Heart right ventricle (tissue), 16 donors: ENCODE measurements at regions not wholly inside any gene's neighbourhood (a gene's known extent, or its start where the extent isn't known, plus 50 kb on each side); places are given as distances from the start of the nearest gene placed in this dataset.
"Not testable (repeated sequence)": the region's sequence is repeated elsewhere in the genome, so short reads cannot be mapped to it uniquely, and the experiment has no call there.

ENCODE experiments used
- ATAC-seq, 8 donors: fragments of 200-7000 bp; cut with Tn5 transposase; one replicate each; pipeline ENCODE4 v1.9.1; 2020; ENCODE audit warnings: mild to moderate bottlenecking in 8 of 8, moderate library complexity in 8 of 8, moderate number of reproducible peaks in 1 of 8
- DNase-seq, 2 donors: peaks; one replicate each; pipeline ENCODE4 v3.0.0-alpha.2; 2020
- H3K27ac ChIP-seq, 10 donors: fragments of 200-600 bp; sonication (generic) in 2 of 10; one replicate each; pipeline versions ENCODE4 v1.5.0 to v1.8.0; 2020 to 2022; ENCODE audit warnings: mild to moderate bottlenecking in 3 of 10
- H3K27me3 ChIP-seq, 7 donors: fragments of 200-600 bp; one replicate each; pipeline ENCODE4 v1.8.0; 2021 to 2022; ENCODE audit warnings: mild to moderate bottlenecking in 2 of 7
- H3K36me3 ChIP-seq, 9 donors: fragments of 200-600 bp; sonication (generic) in 1 of 9; one replicate each; pipeline versions ENCODE4 v1.5.0 to v1.8.0; 2020 to 2022; ENCODE audit warnings: mild to moderate bottlenecking in 2 of 9
- H3K4me1 ChIP-seq, 9 donors: fragments of 200-600 bp; sonication (generic) in 1 of 9; one replicate each; pipeline versions ENCODE4 v1.5.0 to v1.8.0; 2020 to 2022; ENCODE audit warnings: mild to moderate bottlenecking in 4 of 9
- H3K4me3 ChIP-seq, 10 donors: fragments of 200-600 bp; sonication (generic) in 2 of 10; one replicate each; pipeline versions ENCODE4 v1.5.0 to v1.8.0; 2020 to 2022; ENCODE audit warnings: mild to moderate bottlenecking in 7 of 10, moderate library complexity in 2 of 10
- H3K9me3 ChIP-seq, 11 donors: fragments of 200-600 bp in 10 of 11; sonication (generic) in 2 of 11; one replicate each; pipeline versions ENCODE4 v1.5.0 to v1.8.0; 2013 to 2022; ENCODE audit warnings: mild to moderate bottlenecking in 2 of 11, control low read depth in 1 of 11, moderate library complexity in 1 of 11
- CTCF ChIP-seq, 9 donors: fragments of 200-600 bp; sonication (generic) in 2 of 9; IDR thresholded peaks; one replicate each; pipeline versions ENCODE4 v1.5.0 to v1.8.0; 2021 to 2022; ENCODE audit warnings: antibody characterized with exemption in 9 of 9, mild to moderate bottlenecking in 5 of 9, moderate library complexity in 1 of 9
- WGBS, 2 donors: extraction: QIAGEN DNeasy Blood & Tissue Kit; methylation state at CpG; one replicate each; pipeline ENCODE4 v1.1.7; 2013; ENCODE audit warnings: inconsistent platforms in 1 of 2; 5-methylcytosine and 5-hydroxymethylcytosine counted together
- intact Hi-C, 10 donors: fragments of 100-400 bp; cut with DNase I; formaldehyde crosslinking; loops; one replicate each; pipeline versions ENCODE4 v1.11.1 to v1.14.2; 2022
- donor health status: Arrhythmogenic right ventricular cardiomyopathy.
- donor health status: ischemic (EF 13 %, LVEDD 7.1; RV severe dilation, severe dysfunction).
- donor health status: healthy with polysubstance abuse.
- donor health status: DM: no; HTN: yes; CAD: no.
- donor health status: DM: no; HTN: no; CAD: no.
- donor health status: ischemic (EF 25% LVEDD 6.9; RV normal size, moderate dysfunction).
- donor health status: ischemic (EF 25% LVEDD 5.7; RV mildly dilated, moderate dysfunction).
- donor health status: healthy.
- donor health status: DM: yes; HTN: yes; CAD: no.
- donor health status: Ischemic cardiomyopathy.
- donor health status: ischemic (EF 35%, LVEDD 5.7; RV mildly dilated, moderate dysfunction).
- donor health status: nonischemic (EF 11% LVEDD 7.7; RV severe dilation, severe dysfunction).
- donor health status: DM: yes; HTN: yes; CAD: no.
- donor health status: PGD.
- donor health status: ischemic (EF 29% LVEDD 5.4; RV normal size, mild dysfunction).
- donor health status: nonischemic (EF 23%, LVEDD 6.1; RV moderate dilation, normal function).

- H3K9me3 ChIP-seq = no peaks in the 10 kb centered on the region
- intact Hi-C loops = no loop called here
- no peaks in the 10 kb centered on the region for H3K36me3 ChIP-seq
- no peak overlapping the region for H3K4me3 ChIP-seq
- no peak for ATAC-seq
- H3K27me3 ChIP-seq = no peaks in the 10 kb centered on the region
- no peak overlapping the region for H3K27ac ChIP-seq
- no peaks in the 10 kb centered on the region for H3K4me1 ChIP-seq
- WGBS, 2 donors = 89 to 93% methylated on average over 4 of the region's 4 CpGs
- no peak for TF ChIP-seq CTCF (IDR thresholded peaks at IDR 0.05)
- no peak for DNase-seq
Measured at GRCh38 chr5:124504081-124504916, 242.1 kb downstream of the ZNF608 start.

GRCh38 chr5:124502551-124502950, 243.9 kb downstream of the ZNF608 start:
- Histone ChIP-seq H3K4me3 (no peak overlapping the region), H3K27me3 (no peaks in the 10 kb centered on the region), H3K27ac (no peak overlapping the region), H3K4me1 (no peaks in the 10 kb centered on the region), H3K36me3 (no peaks in the 10 kb centered on the region), H3K9me3 (no peaks in the 10 kb centered on the region)
- no peak for DNase-seq
- 91 to 93% methylated on average over 5 of the region's 5 CpGs for WGBS, 2 donors
- TF ChIP-seq CTCF (IDR thresholded peaks at IDR 0.05) = no peak
- intact Hi-C loops = no loop called here
- no peak for ATAC-seq

DNA sequence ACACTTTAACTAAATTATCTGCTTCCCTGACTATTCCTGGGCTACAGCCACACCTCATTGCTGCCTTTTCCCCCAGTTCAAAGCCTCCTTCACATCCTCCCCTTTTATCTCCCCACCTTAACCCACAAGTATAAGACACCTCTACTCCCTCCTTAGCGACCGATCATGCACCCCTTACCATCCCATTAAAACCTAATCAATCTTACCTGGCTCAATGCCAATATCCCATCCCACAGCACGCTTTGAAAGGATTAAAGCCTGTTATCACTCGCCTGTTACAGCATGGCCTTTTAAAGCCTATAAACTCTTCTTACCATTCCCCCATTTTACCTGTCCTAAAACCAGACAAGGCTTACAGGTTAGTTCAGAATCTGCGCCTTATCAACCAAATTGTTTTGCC, 246.6 kb downstream of the ZNF608 start:
- H3K4me1 ChIP-seq, H3K36me3 ChIP-seq, H3K27me3 ChIP-seq, H3K4me3 ChIP-seq, H3K9me3 ChIP-seq, intact Hi-C loops, ATAC-seq, H3K27ac ChIP-seq, DNase-seq: not testable (repeated sequence)
- 85 to 91% methylated on average over 4 of the region's 5 CpGs for WGBS, 2 donors

DNA sequence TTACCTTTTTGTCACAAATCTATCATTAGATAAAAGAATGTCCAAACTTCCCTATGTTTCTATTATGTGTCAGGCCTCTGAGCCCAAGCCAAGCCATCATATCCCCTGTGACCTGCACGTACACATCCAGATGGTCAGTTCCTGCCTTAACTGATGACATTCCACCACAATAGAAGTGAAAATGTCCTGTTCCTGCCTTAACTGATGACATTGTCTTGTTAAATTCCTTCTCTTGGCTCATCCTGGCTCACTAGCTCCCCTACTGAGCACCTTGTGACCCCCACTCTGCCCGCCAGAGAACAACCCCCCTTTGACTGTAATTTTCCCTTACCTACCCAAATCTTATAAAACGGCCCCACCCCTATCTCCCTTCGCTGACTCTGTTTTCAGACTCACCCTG, 249.5 kb downstream of the ZNF608 start:
- WGBS, 2 donors = 80 to 88% methylated on average over 4 of the region's 4 CpGs
- intact Hi-C loops, H3K4me1 ChIP-seq, H3K9me3 ChIP-seq, H3K4me3 ChIP-seq, H3K27ac ChIP-seq, DNase-seq, H3K36me3 ChIP-seq, H3K27me3 ChIP-seq, ATAC-seq: not testable (repeated sequence)

DNA sequence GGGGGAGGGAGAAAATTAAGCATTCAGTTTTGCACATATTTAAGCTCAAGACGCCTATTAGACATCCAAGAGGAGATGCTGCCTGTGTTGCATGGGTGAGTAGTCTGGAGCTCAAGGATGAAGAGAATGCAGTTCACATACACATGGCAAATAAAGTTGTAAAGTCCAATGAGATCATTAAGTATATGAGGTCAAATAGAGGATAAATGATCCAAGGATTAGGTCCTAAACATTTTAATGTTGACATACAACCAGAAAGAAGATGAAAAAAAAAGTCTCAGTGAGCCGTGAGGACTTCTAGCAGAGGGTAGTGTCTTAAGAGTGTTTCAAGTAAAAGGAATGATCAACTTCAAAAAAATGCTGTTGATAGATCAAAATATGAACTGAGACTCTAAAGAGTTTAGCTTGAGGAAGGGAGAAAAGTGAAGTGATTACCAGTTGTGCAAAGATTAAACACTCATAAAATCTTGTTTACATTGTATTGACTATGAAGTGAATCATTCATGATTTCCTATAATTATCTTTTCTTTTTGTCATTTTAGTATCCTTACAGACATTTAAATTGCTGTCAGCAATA, 251.8 kb downstream of the ZNF608 start:
- ATAC-seq = no peak
- Histone ChIP-seq H3K4me1 (no peaks in the 10 kb centered on the region), H3K36me3 (no peaks in the 10 kb centered on the region), H3K27me3 (no peaks in the 10 kb centered on the region), H3K4me3 (no peak overlapping the region), H3K9me3 (peaks cover 0 to 24% (median 9%) of the 10 kb centered on the region in 11 donors), H3K27ac (no peak overlapping the region)
- intact Hi-C loops = no loop called here
- DNase-seq = no peak
- TF ChIP-seq CTCF (IDR thresholded peaks at IDR 0.05) = no peak
- WGBS, 2 donors = 91 to 99% methylated on average over 2 of the region's 2 CpGs
